C4-2B (cell line): ENCODE measurements at regions not wholly inside any gene's neighbourhood (a gene's known extent, or its start where the extent isn't known, plus 50 kb on each side); places are given as distances from the start of the nearest gene placed in this dataset.

ENCODE experiments used
- H3K27ac ChIP-seq: fragments of 450-650 bp; 2 replicates; pipeline ENCODE4 v1.5.1; 2017
- ZFX ChIP-seq: fragments of 450-650 bp; IDR thresholded peaks from 2 replicates; pipeline ENCODE4 v1.6.1; 2017
- TF ChIP-seq, protein P1 (sequence below): fragments of 450-650 bp; conservative IDR thresholded peaks from 2 replicates; pipeline ENCODE4 v1.5.1; 2017; ENCODE audit warnings: mild to moderate bottlenecking

DNA sequence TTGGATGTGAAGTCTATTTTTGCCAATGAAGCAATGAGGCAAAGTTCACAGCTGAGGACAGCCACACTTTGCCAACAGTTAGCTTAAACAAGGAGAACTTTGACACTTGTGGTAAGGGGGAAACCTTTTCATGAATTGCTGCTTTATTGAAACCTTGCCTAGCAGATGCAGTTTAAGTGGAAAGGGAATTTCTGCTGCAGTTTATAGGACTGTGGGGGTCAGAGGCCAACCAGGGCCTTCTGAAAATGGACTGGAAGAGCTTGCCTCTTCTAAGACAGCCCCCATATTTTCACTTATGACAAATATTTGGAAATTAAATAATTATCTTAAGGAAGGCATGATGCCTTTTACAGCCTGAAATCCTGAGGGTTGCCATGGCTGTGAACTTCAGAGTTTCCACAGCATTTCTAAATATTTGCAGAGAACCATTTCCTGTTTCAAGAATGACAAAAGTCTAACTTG, 550.3 kb downstream of the RAB28 start:
- TF ChIP-seq, protein P1, sequence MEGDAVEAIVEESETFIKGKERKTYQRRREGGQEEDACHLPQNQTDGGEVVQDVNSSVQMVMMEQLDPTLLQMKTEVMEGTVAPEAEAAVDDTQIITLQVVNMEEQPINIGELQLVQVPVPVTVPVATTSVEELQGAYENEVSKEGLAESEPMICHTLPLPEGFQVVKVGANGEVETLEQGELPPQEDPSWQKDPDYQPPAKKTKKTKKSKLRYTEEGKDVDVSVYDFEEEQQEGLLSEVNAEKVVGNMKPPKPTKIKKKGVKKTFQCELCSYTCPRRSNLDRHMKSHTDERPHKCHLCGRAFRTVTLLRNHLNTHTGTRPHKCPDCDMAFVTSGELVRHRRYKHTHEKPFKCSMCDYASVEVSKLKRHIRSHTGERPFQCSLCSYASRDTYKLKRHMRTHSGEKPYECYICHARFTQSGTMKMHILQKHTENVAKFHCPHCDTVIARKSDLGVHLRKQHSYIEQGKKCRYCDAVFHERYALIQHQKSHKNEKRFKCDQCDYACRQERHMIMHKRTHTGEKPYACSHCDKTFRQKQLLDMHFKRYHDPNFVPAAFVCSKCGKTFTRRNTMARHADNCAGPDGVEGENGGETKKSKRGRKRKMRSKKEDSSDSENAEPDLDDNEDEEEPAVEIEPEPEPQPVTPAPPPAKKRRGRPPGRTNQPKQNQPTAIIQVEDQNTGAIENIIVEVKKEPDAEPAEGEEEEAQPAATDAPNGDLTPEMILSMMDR = no peak
- no peak for TF ChIP-seq ZFX
- no peak overlapping the region for H3K27ac ChIP-seq

- TF ChIP-seq, protein P1 = no peak
- TF ChIP-seq ZFX = no peak
- no peak overlapping the region for H3K27ac ChIP-seq
These were observed 551.8 kb downstream of the RAB28 start for GRCh38 chr4:12932203-12932788.

GRCh38 chr4:12929784-12930183, 554.4 kb downstream of the RAB28 start:
- TF ChIP-seq, protein P1 = no peak
- no peak for TF ChIP-seq ZFX
- H3K27ac ChIP-seq = no peak overlapping the region

- TF ChIP-seq, protein P1 = no peak
- TF ChIP-seq ZFX = no peak
- H3K27ac ChIP-seq = no peak overlapping the region
These were observed 555.4 kb downstream of the RAB28 start for GRCh38 chr4:12928751-12929150.

GRCh38 chr4:12926189-12927066, 557.7 kb downstream of the RAB28 start:
- H3K27ac ChIP-seq = no peak overlapping the region
- TF ChIP-seq ZFX = no peak
- TF ChIP-seq, protein P1 = no peak

GRCh38 chr4:12924728-12925320, 559.3 kb downstream of the RAB28 start:
- no peak overlapping the region for H3K27ac ChIP-seq
- TF ChIP-seq ZFX = no peak
- TF ChIP-seq, protein P1 = no peak

DNA sequence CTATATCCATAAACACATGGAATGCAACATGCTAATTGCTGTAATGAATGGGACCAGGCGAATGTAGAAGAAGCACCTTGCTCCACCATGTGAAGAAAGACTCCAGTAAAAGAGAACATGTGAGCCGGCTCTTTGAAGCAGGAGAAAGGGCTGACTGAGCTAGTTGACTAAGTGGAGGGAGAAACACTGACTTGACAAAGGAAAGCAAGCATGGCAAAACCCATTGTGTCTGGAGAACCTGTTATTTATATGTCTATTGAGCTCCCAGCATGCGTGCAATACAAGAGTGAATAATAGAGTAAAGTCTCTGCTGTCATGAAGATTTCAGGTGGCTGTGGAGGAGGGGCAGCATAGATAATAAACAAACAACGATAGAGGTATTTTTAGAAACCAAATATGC, 559.9 kb downstream of the RAB28 start:
- no peak overlapping the region for H3K27ac ChIP-seq
- TF ChIP-seq, protein P1 = no peak
- no peak for TF ChIP-seq ZFX
